SU-DHL-6 (cell line): ENCODE measurements at regions not wholly inside any gene's neighbourhood (a gene's known extent, or its start where the extent isn't known, plus 50 kb on each side); places are given as distances from the start of the nearest gene placed in this dataset.
"Not testable (repeated sequence)": the region's sequence is repeated elsewhere in the genome, so short reads cannot be mapped to it uniquely, and the experiment has no call there.

ENCODE experiments used
- H2AFZ ChIP-seq: fragments of 200-600 bp; sonication (generic); 2 replicates; pipeline ENCODE4 v1.6.1; 2014; ENCODE audit warnings: low read depth, mild to moderate bottlenecking, moderate library complexity, mixed read lengths, antibody characterized with exemption, low read length; ENCODE audit not compliant: severe bottlenecking
- H3F3A ChIP-seq: fragments of 200-600 bp; shearing (Covaris generic); 2 replicates; pipeline ENCODE4 v1.6.0; 2016; ENCODE audit warnings: antibody characterized with exemption, mild to moderate bottlenecking; ENCODE audit not compliant: insufficient read depth
- H3K27ac ChIP-seq: fragments of 200-600 bp; sonication (generic); 2 replicates; pipeline ENCODE4 v1.5.1; 2016; ENCODE audit warnings: low read depth, mild to moderate bottlenecking, low read length, moderate library complexity, mixed read lengths
- H3K27me3 ChIP-seq: fragments of 200-600 bp; sonication (generic), shearing (Covaris generic); 2 replicates; pipeline ENCODE4 v1.6.0; 2014; ENCODE audit warnings: mild to moderate bottlenecking, low read length
- H3K36me3 ChIP-seq: fragments of 200-600 bp; sonication (generic); 2 replicates; pipeline ENCODE4 v1.6.1; 2014; ENCODE audit warnings: mild to moderate bottlenecking, low read length, mixed read lengths
- H3K4me2 ChIP-seq: fragments of 300-600, 200-600 bp; shearing (Covaris generic), sonication (generic); 2 replicates; pipeline ENCODE4 v1.6.0; 2014; ENCODE audit warnings: low read length, low read depth, mild to moderate bottlenecking; ENCODE audit not compliant: poor library complexity, severe bottlenecking
- H3K4me3 ChIP-seq: fragments of 200-600 bp; sonication (generic); 2 replicates; pipeline ENCODE4 v1.5.1; 2014; ENCODE audit warnings: antibody characterized with exemption, low read length, mild to moderate bottlenecking, mixed read lengths; ENCODE audit not compliant: insufficient read depth, poor library complexity, severe bottlenecking
- H3K79me2 ChIP-seq: fragments of 200-600 bp; sonication (generic); 2 replicates; pipeline ENCODE4 v1.6.1; 2014; ENCODE audit warnings: mild to moderate bottlenecking, low read length, moderate library complexity; ENCODE audit not compliant: insufficient read depth
- H3K9ac ChIP-seq: fragments of 200-600 bp; sonication (generic); 2 replicates; pipeline ENCODE4 v1.7.0; 2014; ENCODE audit warnings: mild to moderate bottlenecking, low read length
- H3K9me2 ChIP-seq: fragments of 200-600 bp; sonication (generic); replicated peaks from 2 replicates; pipeline ENCODE4 v1.6.1; 2014; ENCODE audit warnings: low read length; ENCODE audit not compliant: insufficient read depth
- H3K9me3 ChIP-seq: fragments of 200-600 bp; sonication (generic); 2 replicates; pipeline ENCODE4 v1.6.1; 2014; ENCODE audit warnings: low read length, mixed read lengths; ENCODE audit not compliant: insufficient read depth
- H4K20me1 ChIP-seq: fragments of 200-600 bp; sonication (generic); 2 replicates; pipeline ENCODE4 v1.6.1; 2014; ENCODE audit warnings: low read depth, mild to moderate bottlenecking, antibody characterized with exemption, low read length, moderate library complexity, mixed read lengths
- EZH2phosphoT487 ChIP-seq: fragments of 200-600 bp; sonication (generic), shearing (Covaris generic); conservative IDR thresholded peaks from 2 replicates; pipeline ENCODE4 v1.6.1; 2018; ENCODE audit warnings: mild to moderate bottlenecking, antibody characterized with exemption, low read length, moderate library complexity, mixed read lengths
- TF ChIP-seq, protein P1 (sequence below): fragments of 200-600 bp; sonication (generic); IDR thresholded peaks from one replicate; pipeline ENCODE4 v1.5.1; 2017; ENCODE audit warnings: antibody characterized with exemption, mild to moderate bottlenecking, low read length, moderate library complexity; ENCODE audit not compliant: insufficient read depth, poor library complexity, severe bottlenecking

DNA sequence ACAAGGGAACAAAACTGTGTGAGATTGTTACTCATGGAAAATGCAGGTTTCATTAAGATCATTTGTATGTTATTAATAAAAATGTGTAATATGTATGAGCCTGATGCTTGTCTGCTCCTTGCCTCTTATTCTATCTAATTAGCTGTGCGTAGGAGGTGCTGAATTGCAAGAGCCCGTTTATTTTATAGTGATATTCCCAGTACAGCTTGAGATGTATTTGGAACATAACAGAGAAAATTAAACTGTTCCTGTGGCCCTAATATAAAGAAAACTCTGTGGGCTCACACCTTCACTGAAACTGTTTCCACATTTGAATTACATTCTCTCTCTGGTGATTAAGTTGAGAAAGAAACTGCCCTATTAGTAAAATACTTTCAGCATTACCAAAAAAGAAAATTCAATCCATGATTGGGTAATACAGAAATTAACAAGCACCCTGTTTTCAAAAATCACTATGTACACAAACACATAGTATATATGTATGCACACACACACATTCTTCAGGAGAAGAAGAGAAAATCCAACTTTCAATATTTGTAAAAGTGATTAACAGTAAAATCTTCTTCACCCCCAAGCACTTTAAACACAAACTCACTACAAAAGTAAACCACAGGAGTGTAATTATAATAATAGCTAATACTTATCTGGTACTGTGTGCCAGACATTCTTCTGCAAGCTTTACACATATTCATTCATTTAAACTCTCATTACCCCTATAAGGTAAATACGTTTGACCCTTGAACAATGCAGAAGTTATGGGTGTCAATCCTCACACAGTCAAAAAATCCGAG, 233.2 kb downstream of the PHLDA1 start:
- Histone ChIP-seq H3K27ac (no peak overlapping the region), H4K20me1 (no peaks in the 10 kb centered on the region), H3K27me3 (no peaks in the 10 kb centered on the region), H3K79me2 (no peaks in the 10 kb centered on the region), H3K4me2 (no peak overlapping the region), H3F3A (no peaks in the 10 kb centered on the region), H3K36me3 (no peaks in the 10 kb centered on the region), H2AFZ (no peak overlapping the region), H3K4me3 (no peak overlapping the region), H3K9ac (no peak overlapping the region), H3K9me3 (no peaks in the 10 kb centered on the region), H3K9me2 (no peaks in the 10 kb centered on the region)
- no peak for TF ChIP-seq EZH2phosphoT487
- TF ChIP-seq, protein P1, sequence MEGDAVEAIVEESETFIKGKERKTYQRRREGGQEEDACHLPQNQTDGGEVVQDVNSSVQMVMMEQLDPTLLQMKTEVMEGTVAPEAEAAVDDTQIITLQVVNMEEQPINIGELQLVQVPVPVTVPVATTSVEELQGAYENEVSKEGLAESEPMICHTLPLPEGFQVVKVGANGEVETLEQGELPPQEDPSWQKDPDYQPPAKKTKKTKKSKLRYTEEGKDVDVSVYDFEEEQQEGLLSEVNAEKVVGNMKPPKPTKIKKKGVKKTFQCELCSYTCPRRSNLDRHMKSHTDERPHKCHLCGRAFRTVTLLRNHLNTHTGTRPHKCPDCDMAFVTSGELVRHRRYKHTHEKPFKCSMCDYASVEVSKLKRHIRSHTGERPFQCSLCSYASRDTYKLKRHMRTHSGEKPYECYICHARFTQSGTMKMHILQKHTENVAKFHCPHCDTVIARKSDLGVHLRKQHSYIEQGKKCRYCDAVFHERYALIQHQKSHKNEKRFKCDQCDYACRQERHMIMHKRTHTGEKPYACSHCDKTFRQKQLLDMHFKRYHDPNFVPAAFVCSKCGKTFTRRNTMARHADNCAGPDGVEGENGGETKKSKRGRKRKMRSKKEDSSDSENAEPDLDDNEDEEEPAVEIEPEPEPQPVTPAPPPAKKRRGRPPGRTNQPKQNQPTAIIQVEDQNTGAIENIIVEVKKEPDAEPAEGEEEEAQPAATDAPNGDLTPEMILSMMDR = no peak

DNA sequence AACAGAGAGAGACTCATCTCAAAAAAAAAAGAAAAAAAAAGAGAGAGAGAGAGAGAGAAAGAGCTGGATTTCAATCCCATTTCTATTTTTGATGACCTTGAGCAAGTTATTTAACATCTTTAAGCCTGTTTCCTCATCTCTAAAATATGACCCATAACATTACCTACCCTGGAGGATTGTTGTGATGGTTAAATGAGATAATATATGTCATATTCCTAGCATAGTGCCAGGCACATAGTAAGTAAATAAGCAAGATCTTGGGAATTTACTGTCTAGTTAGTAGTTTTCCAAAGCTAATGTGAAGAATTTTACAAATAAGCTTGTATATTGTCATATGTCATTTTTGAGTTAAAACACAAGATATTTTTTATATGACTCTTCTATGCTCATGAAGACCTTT, 236.5 kb downstream of the PHLDA1 start:
- Histone ChIP-seq H2AFZ (no peak overlapping the region), H3K9me2 (no peaks in the 10 kb centered on the region), H4K20me1 (no peaks in the 10 kb centered on the region), H3K9ac (no peak overlapping the region), H3F3A (no peaks in the 10 kb centered on the region), H3K27me3 (no peaks in the 10 kb centered on the region), H3K27ac (no peak overlapping the region), H3K36me3 (no peaks in the 10 kb centered on the region), H3K79me2 (no peaks in the 10 kb centered on the region), H3K4me3 (no peak overlapping the region), H3K9me3 (no peaks in the 10 kb centered on the region), H3K4me2 (no peak overlapping the region)
- TF ChIP-seq EZH2phosphoT487 = no peak
- TF ChIP-seq, protein P1 = no peak

DNA sequence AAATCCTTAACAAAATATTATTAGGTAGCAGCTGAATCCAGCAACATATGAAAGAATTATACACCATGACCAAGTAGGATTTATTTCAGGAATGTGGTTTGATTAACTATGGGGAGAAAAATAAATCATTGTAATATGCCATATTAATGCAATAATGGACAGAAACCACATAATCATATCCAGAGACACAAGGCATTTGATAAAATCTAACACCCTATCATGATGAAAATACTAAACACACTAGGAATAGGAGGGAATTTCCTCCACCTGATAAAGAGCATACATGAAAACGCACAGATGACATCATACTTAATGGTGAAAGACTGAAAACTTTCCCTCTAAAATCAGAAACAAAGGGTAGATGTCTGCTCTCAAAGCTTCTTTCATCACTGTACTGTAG, 238.9 kb downstream of the PHLDA1 start:
- Histone ChIP-seq H3K36me3 (no peaks in the 10 kb centered on the region), H3K9me3 (no peaks in the 10 kb centered on the region), H3K9ac (no peak overlapping the region), H3K4me3 (no peak overlapping the region), H4K20me1 (no peaks in the 10 kb centered on the region), H3K27me3 (no peaks in the 10 kb centered on the region), H2AFZ (no peak overlapping the region), H3K79me2 (no peaks in the 10 kb centered on the region), H3K27ac (no peak overlapping the region), H3K4me2 (no peak overlapping the region), H3F3A (no peaks in the 10 kb centered on the region), H3K9me2 (no peaks in the 10 kb centered on the region)
- TF ChIP-seq EZH2phosphoT487 = no peak

DNA sequence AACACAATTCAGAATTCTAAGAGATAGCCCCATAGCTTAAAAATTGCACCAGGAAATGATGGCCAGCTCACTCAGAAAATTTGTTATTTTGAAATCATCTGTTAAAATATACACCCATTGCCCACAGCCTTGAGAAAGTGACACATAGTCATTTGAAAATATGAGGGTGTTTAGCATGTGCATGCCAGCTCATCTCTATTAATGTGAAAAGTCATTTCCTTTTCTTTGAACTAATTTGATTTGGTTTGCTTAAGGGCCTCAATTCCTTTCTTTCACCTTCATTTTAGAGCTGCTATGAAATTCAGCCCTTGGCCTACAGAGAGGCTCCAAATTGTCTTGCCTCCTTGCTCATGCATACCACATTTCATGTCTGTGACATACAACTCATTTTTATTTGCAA, 241.4 kb downstream of the PHLDA1 start:
- H3K79me2 ChIP-seq = no peaks in the 10 kb centered on the region
- no peaks in the 10 kb centered on the region for H3F3A ChIP-seq
- no peak overlapping the region for H3K9ac ChIP-seq
- no peak overlapping the region for H3K27ac ChIP-seq
- H4K20me1 ChIP-seq = no peaks in the 10 kb centered on the region
- no peaks in the 10 kb centered on the region for H3K9me2 ChIP-seq
- H3K27me3 ChIP-seq = no peaks in the 10 kb centered on the region
- H3K4me2 ChIP-seq = no peak overlapping the region
- H3K36me3 ChIP-seq = no peaks in the 10 kb centered on the region
- TF ChIP-seq, protein P1 = no peak
- TF ChIP-seq EZH2phosphoT487 = no peak
- no peak overlapping the region for H2AFZ ChIP-seq
- no peaks in the 10 kb centered on the region for H3K9me3 ChIP-seq
- no peak overlapping the region for H3K4me3 ChIP-seq

DNA sequence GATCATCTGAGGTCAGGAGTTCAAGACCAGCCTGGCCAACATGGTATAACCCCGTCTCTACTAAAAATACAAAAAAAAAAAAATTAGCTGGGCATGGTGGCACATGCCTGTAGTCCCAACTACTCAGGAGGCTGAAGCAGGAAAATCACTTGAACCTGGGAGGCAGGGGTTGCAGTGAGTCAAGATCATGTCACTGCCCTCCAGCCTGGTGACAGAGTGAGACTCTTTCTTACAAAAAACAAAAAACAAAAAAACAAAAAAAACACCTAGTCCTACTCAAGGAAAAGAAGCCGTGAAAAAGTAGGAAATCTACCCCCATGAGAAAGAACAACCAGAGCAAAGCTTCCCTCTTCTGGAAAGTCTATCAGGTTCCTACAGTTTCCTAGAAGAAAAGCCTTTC, 244.4 kb downstream of the PHLDA1 start:
- H4K20me1 ChIP-seq, H3F3A ChIP-seq, H3K4me2 ChIP-seq, H3K79me2 ChIP-seq, H3K36me3 ChIP-seq, H3K9ac ChIP-seq, H3K9me3 ChIP-seq, H2AFZ ChIP-seq, H3K4me3 ChIP-seq, H3K27me3 ChIP-seq, H3K27ac ChIP-seq, H3K9me2 ChIP-seq: not testable (repeated sequence)
